GM12878 (cell line): ENCODE measurements at regions not wholly inside any gene's neighbourhood (a gene's known extent, or its start where the extent isn't known, plus 50 kb on each side); places are given as distances from the start of the nearest gene placed in this dataset.

Experiments
- RB1 ChIP-seq: fragments of 450-650 bp; formaldehyde crosslinking; IDR thresholded peaks from 2 replicates; pipeline ENCODE4 v1.6.1; 2017; ENCODE audit warnings: mild to moderate bottlenecking, borderline replicate concordance
- SIN3A ChIP-seq: IDR thresholded peaks from 2 replicates; pipeline ENCODE4 v1.6.1; 2012; ENCODE audit warnings: low read depth, low read length, improper control_type of control experiment
- TCF12 ChIP-seq: IDR thresholded peaks from 2 replicates; pipeline ENCODE4 v1.6.1; 2011; ENCODE audit warnings: low read depth, mild to moderate bottlenecking, low read length
- TF ChIP-seq, protein P1 (sequence below), 3 experiments: IDR thresholded peaks in 2 of 3; conservative IDR thresholded peaks in 1 of 3; 2 replicates each; pipeline ENCODE4 v1.5.1; 2011; ENCODE audit warnings: low read depth in 3 of 3, low read length in 3 of 3, mild to moderate bottlenecking in 3 of 3, control low read depth in 2 of 3, moderate library complexity in 2 of 3, inconsistent platforms in 1 of 3, mixed read lengths in 1 of 3; ENCODE audit not compliant: control insufficient read depth in 2 of 3, insufficient read depth in 1 of 3; ENCODE audit errors: extremely low read depth in 1 of 3
- TF ChIP-seq, protein P2 (sequence below): fragments of 450-650 bp; IDR thresholded peaks from 2 replicates; pipeline ENCODE4 v1.6.1; 2016; ENCODE audit warnings: mild to moderate bottlenecking, moderate library complexity, borderline replicate concordance
- TF ChIP-seq, protein P3 (sequence below): IDR thresholded peaks from 2 replicates; pipeline ENCODE4 v1.6.1; 2012; ENCODE audit warnings: mild to moderate bottlenecking, low read depth, low read length

DNA sequence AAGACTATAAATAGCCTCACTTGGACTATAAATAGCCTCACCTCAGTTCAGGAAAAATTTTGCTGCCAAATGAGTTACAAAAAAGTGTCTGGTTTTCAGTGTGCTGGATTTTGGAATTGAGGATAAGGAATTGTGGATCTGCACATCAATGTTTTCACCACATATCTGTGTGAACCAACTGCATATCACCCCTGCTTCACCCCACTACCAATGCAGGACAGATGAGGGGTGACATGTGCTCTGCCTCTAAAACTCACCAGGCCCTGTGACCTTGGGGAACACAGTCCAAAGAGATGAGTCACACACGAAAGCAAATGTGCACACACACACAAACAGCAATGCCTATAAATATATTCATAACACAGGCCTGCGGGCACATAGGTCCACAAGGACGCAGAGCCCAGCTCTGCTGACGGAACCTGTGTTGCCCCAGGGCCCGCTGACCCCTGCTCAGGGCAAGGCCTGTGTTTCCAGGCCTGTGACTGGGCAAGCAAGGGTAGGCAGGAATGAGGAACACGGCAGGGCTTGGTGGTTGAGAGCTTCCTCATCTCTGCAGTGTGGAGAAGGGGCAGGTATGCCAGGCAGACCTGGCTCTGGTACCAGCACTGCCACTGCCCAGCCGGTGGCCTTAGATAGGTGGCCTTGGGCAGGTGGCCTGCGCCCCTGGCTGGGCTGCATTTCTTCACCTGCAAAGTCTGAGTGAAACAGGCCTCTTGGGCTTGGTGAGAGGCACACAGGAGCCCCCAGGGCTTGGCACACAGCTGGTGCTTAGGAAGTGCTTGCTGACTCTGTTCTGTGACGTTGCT lies 82.4 kb downstream of the ARL6IP4 start:
- no peak for TF ChIP-seq TCF12
- TF ChIP-seq RB1 = no peak
- no peak for TF ChIP-seq SIN3A
- TF ChIP-seq, protein P1, sequence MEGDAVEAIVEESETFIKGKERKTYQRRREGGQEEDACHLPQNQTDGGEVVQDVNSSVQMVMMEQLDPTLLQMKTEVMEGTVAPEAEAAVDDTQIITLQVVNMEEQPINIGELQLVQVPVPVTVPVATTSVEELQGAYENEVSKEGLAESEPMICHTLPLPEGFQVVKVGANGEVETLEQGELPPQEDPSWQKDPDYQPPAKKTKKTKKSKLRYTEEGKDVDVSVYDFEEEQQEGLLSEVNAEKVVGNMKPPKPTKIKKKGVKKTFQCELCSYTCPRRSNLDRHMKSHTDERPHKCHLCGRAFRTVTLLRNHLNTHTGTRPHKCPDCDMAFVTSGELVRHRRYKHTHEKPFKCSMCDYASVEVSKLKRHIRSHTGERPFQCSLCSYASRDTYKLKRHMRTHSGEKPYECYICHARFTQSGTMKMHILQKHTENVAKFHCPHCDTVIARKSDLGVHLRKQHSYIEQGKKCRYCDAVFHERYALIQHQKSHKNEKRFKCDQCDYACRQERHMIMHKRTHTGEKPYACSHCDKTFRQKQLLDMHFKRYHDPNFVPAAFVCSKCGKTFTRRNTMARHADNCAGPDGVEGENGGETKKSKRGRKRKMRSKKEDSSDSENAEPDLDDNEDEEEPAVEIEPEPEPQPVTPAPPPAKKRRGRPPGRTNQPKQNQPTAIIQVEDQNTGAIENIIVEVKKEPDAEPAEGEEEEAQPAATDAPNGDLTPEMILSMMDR (IDR thresholded peaks at IDR 0.05 in 2 of 3, conservative IDR thresholded peaks at IDR 0.05 in 1 of 3; ENCODE audit: control insufficient read depth in 2 of 3, extremely low read depth in 1 of 3, insufficient read depth in 1 of 3, low read depth in 3 of 3, low read length in 3 of 3) = no peak
- TF ChIP-seq, protein P2, sequence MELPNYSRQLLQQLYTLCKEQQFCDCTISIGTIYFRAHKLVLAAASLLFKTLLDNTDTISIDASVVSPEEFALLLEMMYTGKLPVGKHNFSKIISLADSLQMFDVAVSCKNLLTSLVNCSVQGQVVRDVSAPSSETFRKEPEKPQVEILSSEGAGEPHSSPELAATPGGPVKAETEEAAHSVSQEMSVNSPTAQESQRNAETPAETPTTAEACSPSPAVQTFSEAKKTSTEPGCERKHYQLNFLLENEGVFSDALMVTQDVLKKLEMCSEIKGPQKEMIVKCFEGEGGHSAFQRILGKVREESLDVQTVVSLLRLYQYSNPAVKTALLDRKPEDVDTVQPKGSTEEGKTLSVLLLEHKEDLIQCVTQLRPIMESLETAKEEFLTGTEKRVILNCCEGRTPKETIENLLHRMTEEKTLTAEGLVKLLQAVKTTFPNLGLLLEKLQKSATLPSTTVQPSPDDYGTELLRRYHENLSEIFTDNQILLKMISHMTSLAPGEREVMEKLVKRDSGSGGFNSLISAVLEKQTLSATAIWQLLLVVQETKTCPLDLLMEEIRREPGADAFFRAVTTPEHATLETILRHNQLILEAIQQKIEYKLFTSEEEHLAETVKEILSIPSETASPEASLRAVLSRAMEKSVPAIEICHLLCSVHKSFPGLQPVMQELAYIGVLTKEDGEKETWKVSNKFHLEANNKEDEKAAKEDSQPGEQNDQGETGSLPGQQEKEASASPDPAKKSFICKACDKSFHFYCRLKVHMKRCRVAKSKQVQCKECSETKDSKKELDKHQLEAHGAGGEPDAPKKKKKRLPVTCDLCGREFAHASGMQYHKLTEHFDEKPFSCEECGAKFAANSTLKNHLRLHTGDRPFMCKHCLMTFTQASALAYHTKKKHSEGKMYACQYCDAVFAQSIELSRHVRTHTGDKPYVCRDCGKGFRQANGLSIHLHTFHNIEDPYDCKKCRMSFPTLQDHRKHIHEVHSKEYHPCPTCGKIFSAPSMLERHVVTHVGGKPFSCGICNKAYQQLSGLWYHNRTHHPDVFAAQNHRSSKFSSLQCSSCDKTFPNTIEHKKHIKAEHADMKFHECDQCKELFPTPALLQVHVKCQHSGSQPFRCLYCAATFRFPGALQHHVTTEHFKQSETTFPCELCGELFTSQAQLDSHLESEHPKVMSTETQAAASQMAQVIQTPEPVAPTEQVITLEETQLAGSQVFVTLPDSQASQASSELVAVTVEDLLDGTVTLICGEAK = no peak
- TF ChIP-seq, protein P3, sequence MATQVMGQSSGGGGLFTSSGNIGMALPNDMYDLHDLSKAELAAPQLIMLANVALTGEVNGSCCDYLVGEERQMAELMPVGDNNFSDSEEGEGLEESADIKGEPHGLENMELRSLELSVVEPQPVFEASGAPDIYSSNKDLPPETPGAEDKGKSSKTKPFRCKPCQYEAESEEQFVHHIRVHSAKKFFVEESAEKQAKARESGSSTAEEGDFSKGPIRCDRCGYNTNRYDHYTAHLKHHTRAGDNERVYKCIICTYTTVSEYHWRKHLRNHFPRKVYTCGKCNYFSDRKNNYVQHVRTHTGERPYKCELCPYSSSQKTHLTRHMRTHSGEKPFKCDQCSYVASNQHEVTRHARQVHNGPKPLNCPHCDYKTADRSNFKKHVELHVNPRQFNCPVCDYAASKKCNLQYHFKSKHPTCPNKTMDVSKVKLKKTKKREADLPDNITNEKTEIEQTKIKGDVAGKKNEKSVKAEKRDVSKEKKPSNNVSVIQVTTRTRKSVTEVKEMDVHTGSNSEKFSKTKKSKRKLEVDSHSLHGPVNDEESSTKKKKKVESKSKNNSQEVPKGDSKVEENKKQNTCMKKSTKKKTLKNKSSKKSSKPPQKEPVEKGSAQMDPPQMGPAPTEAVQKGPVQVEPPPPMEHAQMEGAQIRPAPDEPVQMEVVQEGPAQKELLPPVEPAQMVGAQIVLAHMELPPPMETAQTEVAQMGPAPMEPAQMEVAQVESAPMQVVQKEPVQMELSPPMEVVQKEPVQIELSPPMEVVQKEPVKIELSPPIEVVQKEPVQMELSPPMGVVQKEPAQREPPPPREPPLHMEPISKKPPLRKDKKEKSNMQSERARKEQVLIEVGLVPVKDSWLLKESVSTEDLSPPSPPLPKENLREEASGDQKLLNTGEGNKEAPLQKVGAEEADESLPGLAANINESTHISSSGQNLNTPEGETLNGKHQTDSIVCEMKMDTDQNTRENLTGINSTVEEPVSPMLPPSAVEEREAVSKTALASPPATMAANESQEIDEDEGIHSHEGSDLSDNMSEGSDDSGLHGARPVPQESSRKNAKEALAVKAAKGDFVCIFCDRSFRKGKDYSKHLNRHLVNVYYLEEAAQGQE = no peak
